Neural cell (in vitro differentiated cells): ENCODE measurements at regions not wholly inside any gene's neighbourhood (a gene's known extent, or its start where the extent isn't known, plus 50 kb on each side); places are given as distances from the start of the nearest gene placed in this dataset.

ENCODE experiments used
- H2AFZ ChIP-seq: fragments of 200-600, 300-800 bp; sonication (generic), shearing (Covaris generic); 2 replicates; pipeline ENCODE4 v1.6.0; 2014; ENCODE audit warnings: low read depth, mild to moderate bottlenecking, antibody characterized with exemption, low read length, moderate library complexity
- H3F3A ChIP-seq: fragments of 200-600 bp; shearing (Covaris generic); 2 replicates; pipeline ENCODE4 v1.6.1; 2016; ENCODE audit warnings: mild to moderate bottlenecking, moderate library complexity, mixed read lengths, antibody characterized with exemption, low read length; ENCODE audit not compliant: insufficient read depth, poor library complexity, severe bottlenecking
- H3K27ac ChIP-seq: fragments of 200-600, 300-800 bp; sonication (generic), shearing (Covaris generic); 2 replicates; pipeline ENCODE4 v1.5.1; 2014; ENCODE audit warnings: mild to moderate bottlenecking, low read length, moderate library complexity
- H3K27me3 ChIP-seq: fragments of 300-800, 200-600 bp; sonication (generic), shearing (Covaris generic); 2 replicates; pipeline ENCODE4 v1.6.0; 2014; ENCODE audit warnings: mild to moderate bottlenecking, low read depth, low read length, moderate library complexity; ENCODE audit not compliant: insufficient read depth
- H3K36me3 ChIP-seq: fragments of 300-800, 200-600 bp; sonication (generic), shearing (Covaris generic); 2 replicates; pipeline ENCODE4 v1.5.1; 2014; ENCODE audit warnings: mild to moderate bottlenecking, antibody characterized with exemption, low read length, moderate library complexity; ENCODE audit not compliant: insufficient read depth
- H3K4me2 ChIP-seq: fragments of 300-800, 200-600 bp; sonication (generic), shearing (Covaris generic); 2 replicates; pipeline ENCODE4 v1.6.0; 2014; ENCODE audit warnings: mild to moderate bottlenecking, low read length
- H3K4me3 ChIP-seq: fragments of 300-800, 200-600 bp; sonication (generic), shearing (Covaris generic); 2 replicates; pipeline ENCODE4 v1.5.1; 2014; ENCODE audit warnings: mild to moderate bottlenecking, low read length, moderate library complexity
- H3K79me2 ChIP-seq: fragments of 200-600 bp; shearing (Covaris generic); replicated peaks from 2 replicates; pipeline ENCODE4 v1.6.0; 2014; ENCODE audit warnings: mild to moderate bottlenecking, low read length, moderate library complexity; ENCODE audit not compliant: insufficient read depth
- H3K9ac ChIP-seq: fragments of 300-800, 200-600 bp; sonication (generic), shearing (Covaris generic); 2 replicates; pipeline ENCODE4 v1.6.1; 2016; ENCODE audit warnings: mild to moderate bottlenecking, low read length, mixed read lengths
- H3K9me2 ChIP-seq: fragments of 200-600 bp; shearing (Covaris generic); 2 replicates; pipeline ENCODE4 v1.6.1; 2016; ENCODE audit warnings: mild to moderate bottlenecking, low read length, mixed read lengths; ENCODE audit not compliant: insufficient read depth
- H3K9me3 ChIP-seq: fragments of 200-600, 300-800 bp; sonication (generic), shearing (Covaris generic); 2 replicates; pipeline ENCODE4 v1.6.1; 2016; ENCODE audit warnings: mild to moderate bottlenecking, mixed run types, low read length, moderate library complexity, mixed read lengths
- H4K20me1 ChIP-seq: fragments of 200-600 bp; shearing (Covaris generic); 2 replicates; pipeline ENCODE4 v1.6.1; 2016; ENCODE audit warnings: mild to moderate bottlenecking, mixed run types; ENCODE audit not compliant: insufficient read depth
- EP300 ChIP-seq: fragments of 450-650 bp; conservative IDR thresholded peaks from 2 replicates; pipeline ENCODE4 v1.6.1; 2014; ENCODE audit warnings: antibody characterized with exemption, mild to moderate bottlenecking, moderate library complexity; ENCODE audit not compliant: poor library complexity, severe bottlenecking
- EZH2 ChIP-seq: fragments of 200-600, 300-800 bp; shearing (Covaris generic), sonication (generic); IDR thresholded peaks from 2 replicates; pipeline ENCODE4 v1.6.1; 2014; ENCODE audit warnings: antibody characterized with exemption, low read length, borderline replicate concordance, mild to moderate bottlenecking; ENCODE audit not compliant: insufficient read depth, poor library complexity, severe bottlenecking
- MXI1 ChIP-seq: fragments of 450-650 bp; conservative IDR thresholded peaks from 2 replicates; pipeline ENCODE4 v1.6.1; 2014; ENCODE audit warnings: antibody characterized with exemption, mild to moderate bottlenecking; ENCODE audit not compliant: poor library complexity, severe bottlenecking
- POLR2AphosphoS5 ChIP-seq: IDR thresholded peaks from 2 replicates; pipeline ENCODE4 v1.6.1; 2012
- RAD21 ChIP-seq: fragments of 450-650 bp; conservative IDR thresholded peaks from 2 replicates; pipeline ENCODE4 v1.6.1; 2014; ENCODE audit warnings: antibody characterized with exemption, mild to moderate bottlenecking, moderate library complexity
- SMC3 ChIP-seq: fragments of 450-650 bp; conservative IDR thresholded peaks from 2 replicates; pipeline ENCODE4 v1.6.1; 2014; ENCODE audit warnings: antibody characterized with exemption, mild to moderate bottlenecking, moderate library complexity; ENCODE audit not compliant: poor library complexity
- TAF1 ChIP-seq: IDR thresholded peaks from 2 replicates; pipeline ENCODE4 v1.6.1; 2012; ENCODE audit warnings: low read depth
- TF ChIP-seq, protein P1 (sequence below): IDR thresholded peaks from 2 replicates; pipeline ENCODE4 v1.6.1; 2012; ENCODE audit warnings: borderline replicate concordance
- TF ChIP-seq, protein P2 (sequence below): fragments of 450-650 bp; IDR thresholded peaks from 2 replicates; pipeline ENCODE4 v1.5.1; 2014; ENCODE audit warnings: antibody characterized with exemption, mild to moderate bottlenecking, moderate library complexity; ENCODE audit not compliant: poor library complexity, severe bottlenecking

DNA sequence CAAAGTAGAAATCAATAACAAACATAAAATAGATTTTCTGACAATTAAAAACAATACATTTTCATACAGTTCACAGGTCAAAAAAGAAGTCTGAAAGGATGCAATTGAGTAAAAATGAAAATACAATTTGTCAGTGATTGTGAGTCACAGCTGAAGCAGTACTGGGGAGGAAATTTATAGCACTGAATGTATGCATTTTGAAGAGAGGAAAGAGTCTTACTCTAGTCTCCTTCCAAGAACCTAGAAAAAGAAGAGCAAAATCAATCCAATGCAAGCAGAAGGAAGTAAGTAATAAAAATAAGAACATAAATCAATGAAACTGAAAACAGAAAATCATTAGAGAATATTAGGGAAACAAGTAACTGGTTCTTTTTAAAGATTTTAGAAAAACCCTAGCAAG is 507.2 kb upstream of the IGFBP3 start:
- Histone ChIP-seq H3K9me3 (no peaks in the 10 kb centered on the region), H3K9me2 (no peaks in the 10 kb centered on the region), H3K4me2 (no peak overlapping the region), H3K4me3 (no peak overlapping the region), H3K9ac (no peak overlapping the region), H2AFZ (no peak overlapping the region), H3K27me3 (no peaks in the 10 kb centered on the region), H3K36me3 (no peaks in the 10 kb centered on the region), H4K20me1 (no peaks in the 10 kb centered on the region), H3F3A (no peaks in the 10 kb centered on the region), H3K27ac (no peak overlapping the region), H3K79me2 (no peaks in the 10 kb centered on the region)
- TF ChIP-seq RAD21 (no peak), EZH2 (no peak), MXI1 (no peak), SMC3 (no peak), TAF1 (no peak), POLR2AphosphoS5 (no peak), EP300 (no peak)
- TF ChIP-seq, protein P1, sequence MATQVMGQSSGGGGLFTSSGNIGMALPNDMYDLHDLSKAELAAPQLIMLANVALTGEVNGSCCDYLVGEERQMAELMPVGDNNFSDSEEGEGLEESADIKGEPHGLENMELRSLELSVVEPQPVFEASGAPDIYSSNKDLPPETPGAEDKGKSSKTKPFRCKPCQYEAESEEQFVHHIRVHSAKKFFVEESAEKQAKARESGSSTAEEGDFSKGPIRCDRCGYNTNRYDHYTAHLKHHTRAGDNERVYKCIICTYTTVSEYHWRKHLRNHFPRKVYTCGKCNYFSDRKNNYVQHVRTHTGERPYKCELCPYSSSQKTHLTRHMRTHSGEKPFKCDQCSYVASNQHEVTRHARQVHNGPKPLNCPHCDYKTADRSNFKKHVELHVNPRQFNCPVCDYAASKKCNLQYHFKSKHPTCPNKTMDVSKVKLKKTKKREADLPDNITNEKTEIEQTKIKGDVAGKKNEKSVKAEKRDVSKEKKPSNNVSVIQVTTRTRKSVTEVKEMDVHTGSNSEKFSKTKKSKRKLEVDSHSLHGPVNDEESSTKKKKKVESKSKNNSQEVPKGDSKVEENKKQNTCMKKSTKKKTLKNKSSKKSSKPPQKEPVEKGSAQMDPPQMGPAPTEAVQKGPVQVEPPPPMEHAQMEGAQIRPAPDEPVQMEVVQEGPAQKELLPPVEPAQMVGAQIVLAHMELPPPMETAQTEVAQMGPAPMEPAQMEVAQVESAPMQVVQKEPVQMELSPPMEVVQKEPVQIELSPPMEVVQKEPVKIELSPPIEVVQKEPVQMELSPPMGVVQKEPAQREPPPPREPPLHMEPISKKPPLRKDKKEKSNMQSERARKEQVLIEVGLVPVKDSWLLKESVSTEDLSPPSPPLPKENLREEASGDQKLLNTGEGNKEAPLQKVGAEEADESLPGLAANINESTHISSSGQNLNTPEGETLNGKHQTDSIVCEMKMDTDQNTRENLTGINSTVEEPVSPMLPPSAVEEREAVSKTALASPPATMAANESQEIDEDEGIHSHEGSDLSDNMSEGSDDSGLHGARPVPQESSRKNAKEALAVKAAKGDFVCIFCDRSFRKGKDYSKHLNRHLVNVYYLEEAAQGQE: no peak
- TF ChIP-seq, protein P2, sequence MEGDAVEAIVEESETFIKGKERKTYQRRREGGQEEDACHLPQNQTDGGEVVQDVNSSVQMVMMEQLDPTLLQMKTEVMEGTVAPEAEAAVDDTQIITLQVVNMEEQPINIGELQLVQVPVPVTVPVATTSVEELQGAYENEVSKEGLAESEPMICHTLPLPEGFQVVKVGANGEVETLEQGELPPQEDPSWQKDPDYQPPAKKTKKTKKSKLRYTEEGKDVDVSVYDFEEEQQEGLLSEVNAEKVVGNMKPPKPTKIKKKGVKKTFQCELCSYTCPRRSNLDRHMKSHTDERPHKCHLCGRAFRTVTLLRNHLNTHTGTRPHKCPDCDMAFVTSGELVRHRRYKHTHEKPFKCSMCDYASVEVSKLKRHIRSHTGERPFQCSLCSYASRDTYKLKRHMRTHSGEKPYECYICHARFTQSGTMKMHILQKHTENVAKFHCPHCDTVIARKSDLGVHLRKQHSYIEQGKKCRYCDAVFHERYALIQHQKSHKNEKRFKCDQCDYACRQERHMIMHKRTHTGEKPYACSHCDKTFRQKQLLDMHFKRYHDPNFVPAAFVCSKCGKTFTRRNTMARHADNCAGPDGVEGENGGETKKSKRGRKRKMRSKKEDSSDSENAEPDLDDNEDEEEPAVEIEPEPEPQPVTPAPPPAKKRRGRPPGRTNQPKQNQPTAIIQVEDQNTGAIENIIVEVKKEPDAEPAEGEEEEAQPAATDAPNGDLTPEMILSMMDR: no peak

DNA sequence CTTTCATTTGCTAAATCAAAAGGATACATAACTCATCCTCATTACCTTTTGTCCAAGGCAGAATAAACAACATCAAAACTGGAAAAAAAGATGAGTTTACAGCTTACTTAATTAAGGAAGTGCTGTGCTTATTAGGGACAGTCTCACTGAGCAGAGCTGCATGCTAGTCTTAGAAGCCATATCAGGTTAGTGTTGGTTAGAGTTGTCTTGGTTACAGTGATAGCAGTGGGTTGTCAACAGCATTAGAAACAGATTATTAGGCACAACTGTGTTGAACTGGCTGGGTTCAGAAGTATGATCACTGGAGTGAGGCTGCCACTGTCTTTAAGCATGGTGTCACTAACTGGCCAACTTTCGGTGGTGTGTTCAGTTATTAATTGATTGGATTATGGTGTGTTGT is 503.9 kb upstream of the IGFBP3 start:
- Histone ChIP-seq H2AFZ (no peak overlapping the region), H3K36me3 (no peaks in the 10 kb centered on the region), H3K9me2 (no peaks in the 10 kb centered on the region), H4K20me1 (no peaks in the 10 kb centered on the region), H3F3A (no peaks in the 10 kb centered on the region), H3K9me3 (no peaks in the 10 kb centered on the region), H3K27me3 (no peaks in the 10 kb centered on the region), H3K9ac (no peak overlapping the region), H3K27ac (no peak overlapping the region), H3K4me3 (no peak overlapping the region), H3K4me2 (no peak overlapping the region), H3K79me2 (no peaks in the 10 kb centered on the region)
- TF ChIP-seq MXI1 (no peak), RAD21 (no peak), EZH2 (no peak)
- TF ChIP-seq, protein P1: no peak
